SK-N-SH (cell line): ENCODE measurements at regions not wholly inside any gene's neighbourhood (a gene's known extent, or its start where the extent isn't known, plus 50 kb on each side); places are given as distances from the start of the nearest gene placed in this dataset.

ENCODE experiments used
- CTCF ChIA-PET: fragments of 300-600, 350-600 bp; formaldehyde crosslinking; extraction: SDS; loops from one replicate; lab custom pipeline; 2021; lab: Yijun Ruan, JAX
- POLR2A ChIA-PET: fragments of 350-600 bp; sonication (Branson Sonifier 250); formaldehyde crosslinking; extraction: SDS; loops from one replicate; lab custom pipeline; 2020; ENCODE audit warnings: antibody characterized with exemption, inconsistent platforms; lab: Yijun Ruan, JAX
- DNase-seq: peaks from one replicate; pipeline ENCODE4 v3.0.0; 2012
- H2AFZ ChIP-seq: fragments of 200-600 bp; sonication (generic); 2 replicates; pipeline ENCODE4 v1.8.1; 2016; ENCODE audit warnings: antibody characterized with exemption, mild to moderate bottlenecking, low read depth
- H3F3A ChIP-seq: fragments of 200-600 bp; sonication (generic); replicated peaks from 2 replicates; pipeline ENCODE3; 2016; ENCODE audit warnings: antibody characterized with exemption, mild to moderate bottlenecking; ENCODE audit not compliant: insufficient read depth
- H3K27ac ChIP-seq, 2 experiments: fragments of 200-500 bp in 1 of 2; fragments of 200-600 bp in 1 of 2; sonication (Bioruptor generic) in 1 of 2; sonication (generic), shearing (Covaris generic) in 1 of 2; 2 replicates each; pipeline versions ENCODE4 v1.5.1 to v1.6.1; 2014 to 2016; ENCODE audit warnings: low read depth in 2 of 2, inconsistent platforms in 1 of 2, low read length in 1 of 2, mild to moderate bottlenecking in 1 of 2, mixed read lengths in 1 of 2
- H3K27me3 ChIP-seq: fragments of 200-600 bp; sonication (generic), shearing (Covaris generic); 2 replicates; pipeline ENCODE4 v1.6.1; 2016; ENCODE audit warnings: mixed run types; ENCODE audit not compliant: insufficient read depth
- H3K36me3 ChIP-seq, 2 experiments: fragments of 200-500 bp in 1 of 2; fragments of 200-600 bp in 1 of 2; sonication (Bioruptor generic) in 1 of 2; sonication (generic) in 1 of 2; replicated peaks in 1 of 2; 2 replicates each; pipeline versions ENCODE3 to v1.5.1; 2014 to 2016; ENCODE audit warnings: low read length in 1 of 2, mild to moderate bottlenecking in 1 of 2; ENCODE audit not compliant: insufficient read depth in 2 of 2, control insufficient read depth in 1 of 2
- H3K4me1 ChIP-seq, 2 experiments: fragments of 200-500 bp in 1 of 2; fragments of 200-600 bp in 1 of 2; sonication (Bioruptor generic) in 1 of 2; sonication (generic), shearing (Covaris generic) in 1 of 2; 2 replicates each; pipeline versions ENCODE4 v1.5.1 to v1.6.1; 2014 to 2016; ENCODE audit warnings: low read depth in 1 of 2, low read length in 1 of 2, mixed run types in 1 of 2; ENCODE audit not compliant: insufficient read depth in 2 of 2, control insufficient read depth in 1 of 2
- H3K4me2 ChIP-seq: fragments of 200-600 bp; sonication (generic), shearing (Covaris generic); 2 replicates; pipeline ENCODE4 v1.6.1; 2017; ENCODE audit warnings: mixed run types
- H3K4me3 ChIP-seq, 2 experiments: fragments of 200-500 bp in 1 of 2; fragments of 200-600 bp in 1 of 2; sonication (Bioruptor generic) in 1 of 2; sonication (generic), shearing (Covaris generic) in 1 of 2; 2 replicates each; pipeline versions ENCODE4 v1.5.1 to v1.8.1; 2014 to 2016; ENCODE audit warnings: low read depth in 2 of 2, inconsistent platforms in 1 of 2, low read length in 1 of 2, mild to moderate bottlenecking in 1 of 2, mixed read lengths in 1 of 2, moderate library complexity in 1 of 2
- H3K79me2 ChIP-seq: fragments of 200-600 bp; sonication (generic); 2 replicates; pipeline ENCODE4 v1.8.1; 2017; ENCODE audit warnings: mild to moderate bottlenecking; ENCODE audit not compliant: insufficient read depth
- H3K9ac ChIP-seq: fragments of 200-600 bp; sonication (generic); 2 replicates; pipeline ENCODE4 v1.6.1; 2017; ENCODE audit warnings: mixed run types
- H3K9me2 ChIP-seq: fragments of 200-600 bp; sonication (generic); 2 replicates; pipeline ENCODE4 v1.6.1; 2017; ENCODE audit warnings: mixed run types
- H3K9me3 ChIP-seq: fragments of 200-600 bp; sonication (generic); 2 replicates; pipeline ENCODE4 v1.6.1; 2017; ENCODE audit warnings: mixed run types, mild to moderate bottlenecking, moderate library complexity
- H4K20me1 ChIP-seq: fragments of 200-600 bp; sonication (generic); 2 replicates; pipeline ENCODE4 v1.6.1; 2017; ENCODE audit warnings: mild to moderate bottlenecking, mixed run types; ENCODE audit not compliant: insufficient read depth
- CHD2 ChIP-seq: fragments of 150-350 bp; IDR thresholded peaks from 2 replicates; pipeline ENCODE4 v1.6.1; 2018; ENCODE audit warnings: low read length; ENCODE audit not compliant: partially characterized antibody
- ELF1 ChIP-seq: IDR thresholded peaks from 2 replicates; pipeline ENCODE4 v1.4.0; 2012
- EZH2phosphoT487 ChIP-seq: fragments of 200-600 bp; sonication (generic); IDR thresholded peaks from 2 replicates; pipeline ENCODE4 v1.6.1; 2017; ENCODE audit warnings: low read depth, mixed run types, mild to moderate bottlenecking, antibody characterized with exemption, moderate library complexity, borderline replicate concordance
- FOSL2 ChIP-seq: IDR thresholded peaks from 2 replicates; pipeline ENCODE4 v1.4.0; 2012; ENCODE audit warnings: low read depth, mild to moderate bottlenecking, moderate library complexity, borderline replicate concordance
- GATA2 ChIP-seq: sonication (generic); formaldehyde crosslinking; IDR thresholded peaks from 2 replicates; pipeline ENCODE4 v1.5.0; 2020; ENCODE audit warnings: mild to moderate bottlenecking, missing genetic modification reagents
- SMC3 ChIP-seq: IDR thresholded peaks from 2 replicates; pipeline ENCODE4 v1.6.1; 2012; ENCODE audit warnings: low read depth, low read length, improper control_type of control experiment
- WGBS: methylation state at CpG from one replicate; pipeline ENCODE4 v1.1.6; 2017; ENCODE audit warnings: low lambda C conversion rate; 5-methylcytosine and 5-hydroxymethylcytosine counted together
- TF ChIP-seq, protein P1 (sequence below): IDR thresholded peaks from 2 replicates; pipeline ENCODE4 v1.4.0; 2012; ENCODE audit warnings: low read depth, borderline replicate concordance
- TF ChIP-seq, protein P2 (sequence below): IDR thresholded peaks from 2 replicates; pipeline ENCODE4 v1.4.0; 2012; ENCODE audit warnings: low read depth, borderline replicate concordance
- TF ChIP-seq, protein P3 (sequence below): fragments of 150-350 bp; IDR thresholded peaks from 2 replicates; pipeline ENCODE4 v1.6.1; 2017; ENCODE audit warnings: antibody characterized with exemption, low read length, low read depth, borderline replicate concordance

DNA sequence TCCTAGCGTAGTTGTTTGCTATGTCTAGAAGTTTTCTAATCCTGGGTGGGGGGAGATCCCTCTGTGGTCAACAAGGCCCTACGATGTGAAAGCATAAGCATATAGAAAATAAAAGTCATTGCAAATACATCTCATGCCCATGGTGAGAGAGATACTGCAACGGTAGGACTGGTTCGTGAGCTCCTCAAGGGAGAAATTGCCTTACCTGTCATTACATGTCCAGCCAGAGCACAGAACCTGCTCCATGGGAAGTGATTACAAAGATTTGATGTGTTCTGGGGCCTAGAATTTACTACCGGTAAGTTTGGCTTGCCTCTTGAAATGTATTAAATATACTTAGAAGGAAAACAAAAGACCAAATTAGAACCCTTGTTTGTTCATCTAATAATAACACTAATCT, 60.9 kb upstream of the FAM47B start:
- POLR2A ChIA-PET = no interaction called here

DNA sequence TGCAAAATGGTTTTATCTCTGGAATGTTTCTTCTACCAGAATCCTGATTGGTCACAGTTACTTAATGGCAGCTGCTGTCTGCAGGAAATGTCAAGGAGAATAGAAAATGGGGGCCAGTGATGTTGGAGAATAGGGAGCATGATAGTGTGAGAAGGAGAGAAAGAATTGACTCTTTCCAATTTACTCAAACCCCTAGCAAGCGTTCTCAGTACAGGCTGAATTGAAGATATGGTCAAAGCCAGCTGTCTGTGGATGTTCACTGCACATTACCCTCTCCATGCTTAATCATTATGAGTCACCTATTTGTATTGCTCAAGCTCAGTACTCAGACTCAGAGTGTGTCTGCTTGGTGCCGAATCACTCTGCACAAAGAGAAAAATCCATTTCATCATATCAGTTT, 57.8 kb upstream of the FAM47B start:
- Histone ChIP-seq H2AFZ (no peak overlapping the region), H3F3A (no peaks in the 10 kb centered on the region), H3K79me2 (no peaks in the 10 kb centered on the region), H3K9ac (no peak overlapping the region), H3K4me2 (no peak overlapping the region), H3K27me3 (peaks cover 3% of the 10 kb centered on the region; the same call in 1 of the 2 replicates), H3K27ac (no peak overlapping the region), H3K9me2 (no peaks in the 10 kb centered on the region), H3K4me1 (no peaks in the 10 kb centered on the region), H4K20me1 (no peaks in the 10 kb centered on the region), H3K36me3 (no peaks in the 10 kb centered on the region), H3K9me3 (no peaks in the 10 kb centered on the region), H3K4me3 (no peak overlapping the region)
- ChIA-PET CTCF (no interaction called here), POLR2A (no interaction called here)
- WGBS = 0% methylated on average over 2 of the region's 2 CpGs
- DNase-seq = no peak
- TF ChIP-seq FOSL2 (0 out of 2 replicates have a peak, but pooled peaks have one; percentile 24), CHD2 (no peak)

More for the DNA sequence above, 60.9 kb upstream of the FAM47B start:
- no peaks in the 10 kb centered on the region for H3K79me2 ChIP-seq
- H3K9me3 ChIP-seq = no peaks in the 10 kb centered on the region
- no peaks in the 10 kb centered on the region for H3K4me1 ChIP-seq
- H3K27me3 ChIP-seq = peaks cover 3% of the 10 kb centered on the region; the same call in 1 of the 2 replicates
- TF ChIP-seq EZH2phosphoT487 (no peak), GATA2 (CRISPR knock-in tag) (no peak), ELF1 (no peak), CHD2 (no peak), SMC3 (no peak)
- TF ChIP-seq, protein P1, sequence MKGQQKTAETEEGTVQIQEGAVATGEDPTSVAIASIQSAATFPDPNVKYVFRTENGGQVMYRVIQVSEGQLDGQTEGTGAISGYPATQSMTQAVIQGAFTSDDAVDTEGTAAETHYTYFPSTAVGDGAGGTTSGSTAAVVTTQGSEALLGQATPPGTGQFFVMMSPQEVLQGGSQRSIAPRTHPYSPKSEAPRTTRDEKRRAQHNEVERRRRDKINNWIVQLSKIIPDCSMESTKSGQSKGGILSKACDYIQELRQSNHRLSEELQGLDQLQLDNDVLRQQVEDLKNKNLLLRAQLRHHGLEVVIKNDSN = no peak
- TF ChIP-seq, protein P2, sequence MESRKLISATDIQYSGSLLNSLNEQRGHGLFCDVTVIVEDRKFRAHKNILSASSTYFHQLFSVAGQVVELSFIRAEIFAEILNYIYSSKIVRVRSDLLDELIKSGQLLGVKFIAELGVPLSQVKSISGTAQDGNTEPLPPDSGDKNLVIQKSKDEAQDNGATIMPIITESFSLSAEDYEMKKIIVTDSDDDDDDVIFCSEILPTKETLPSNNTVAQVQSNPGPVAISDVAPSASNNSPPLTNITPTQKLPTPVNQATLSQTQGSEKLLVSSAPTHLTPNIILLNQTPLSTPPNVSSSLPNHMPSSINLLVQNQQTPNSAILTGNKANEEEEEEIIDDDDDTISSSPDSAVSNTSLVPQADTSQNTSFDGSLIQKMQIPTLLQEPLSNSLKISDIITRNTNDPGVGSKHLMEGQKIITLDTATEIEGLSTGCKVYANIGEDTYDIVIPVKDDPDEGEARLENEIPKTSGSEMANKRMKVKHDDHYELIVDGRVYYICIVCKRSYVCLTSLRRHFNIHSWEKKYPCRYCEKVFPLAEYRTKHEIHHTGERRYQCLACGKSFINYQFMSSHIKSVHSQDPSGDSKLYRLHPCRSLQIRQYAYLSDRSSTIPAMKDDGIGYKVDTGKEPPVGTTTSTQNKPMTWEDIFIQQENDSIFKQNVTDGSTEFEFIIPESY = no peak
- TF ChIP-seq, protein P3, sequence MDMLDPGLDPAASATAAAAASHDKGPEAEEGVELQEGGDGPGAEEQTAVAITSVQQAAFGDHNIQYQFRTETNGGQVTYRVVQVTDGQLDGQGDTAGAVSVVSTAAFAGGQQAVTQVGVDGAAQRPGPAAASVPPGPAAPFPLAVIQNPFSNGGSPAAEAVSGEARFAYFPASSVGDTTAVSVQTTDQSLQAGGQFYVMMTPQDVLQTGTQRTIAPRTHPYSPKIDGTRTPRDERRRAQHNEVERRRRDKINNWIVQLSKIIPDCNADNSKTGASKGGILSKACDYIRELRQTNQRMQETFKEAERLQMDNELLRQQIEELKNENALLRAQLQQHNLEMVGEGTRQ = no peak
- no peak overlapping the region for H3K27ac ChIP-seq
- CTCF ChIA-PET = no interaction called here
- no peak overlapping the region for H3K4me3 ChIP-seq
- no peaks in the 10 kb centered on the region for H3K36me3 ChIP-seq
- no peak overlapping the region for H2AFZ ChIP-seq
- 19% methylated on average over 5 of the region's 5 CpGs for WGBS
- no peaks in the 10 kb centered on the region for H3K9me2 ChIP-seq
- no peak overlapping the region for H3K9ac ChIP-seq
- H3F3A ChIP-seq = no peaks in the 10 kb centered on the region
- no peaks in the 10 kb centered on the region for H4K20me1 ChIP-seq
- no peak overlapping the region for H3K4me2 ChIP-seq
- no peak for DNase-seq
